ENCODE measurements at regions not wholly inside any gene's neighbourhood (a gene's known extent, or its start where the extent isn't known, plus 50 kb on each side); places are given as distances from the start of the nearest gene placed in this dataset.

DNA sequence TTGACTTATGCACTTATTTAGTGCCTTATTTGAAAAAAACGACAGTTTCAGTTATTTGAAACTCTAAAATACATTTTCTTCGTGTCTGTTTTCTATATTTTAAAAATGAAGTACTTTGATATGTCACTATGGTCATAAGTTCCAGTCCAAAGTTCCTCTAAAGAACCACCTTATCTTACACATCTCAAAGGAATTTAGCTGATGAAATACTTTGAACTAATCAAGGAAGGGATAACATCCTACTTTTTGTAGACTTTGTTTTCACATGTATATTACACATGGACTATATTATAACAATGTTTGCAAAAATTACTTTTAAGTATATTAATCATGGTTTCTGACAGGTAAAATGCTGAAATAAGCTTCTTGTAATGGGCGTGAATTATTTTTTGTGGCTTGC lies 265.8 kb upstream of the ZNF717 start:
- ChIA-PET POLR2A (no interaction called here), CTCF (no interaction called here)

DNA sequence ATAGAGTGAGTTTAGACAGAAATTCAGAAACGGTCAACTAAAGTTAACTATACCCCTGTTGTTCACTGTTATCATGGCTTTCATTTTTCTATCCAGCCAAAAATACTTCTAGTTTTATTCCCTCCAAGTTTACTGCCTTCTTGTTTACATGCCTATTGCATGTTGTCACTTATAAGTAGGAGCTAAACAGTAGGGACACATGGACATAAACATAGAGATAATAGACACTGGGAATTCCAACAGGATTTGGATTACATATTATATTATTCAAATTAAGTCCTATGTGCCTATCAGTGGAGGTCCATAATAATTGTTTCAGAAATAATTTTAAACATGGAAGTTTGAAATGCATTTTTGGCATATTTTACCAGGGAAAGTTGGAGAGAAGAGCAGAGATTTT lies 269.1 kb upstream of the ZNF717 start:
- CTCF ChIA-PET, result no interaction called here
- POLR2A ChIA-PET, result no interaction called here

- POLR2A ChIA-PET, result no interaction called here
- CTCF ChIA-PET, result no interaction called here
Observed at GRCh38 chr3:76061654-76062053, 276.3 kb upstream of the ZNF717 start.

DNA sequence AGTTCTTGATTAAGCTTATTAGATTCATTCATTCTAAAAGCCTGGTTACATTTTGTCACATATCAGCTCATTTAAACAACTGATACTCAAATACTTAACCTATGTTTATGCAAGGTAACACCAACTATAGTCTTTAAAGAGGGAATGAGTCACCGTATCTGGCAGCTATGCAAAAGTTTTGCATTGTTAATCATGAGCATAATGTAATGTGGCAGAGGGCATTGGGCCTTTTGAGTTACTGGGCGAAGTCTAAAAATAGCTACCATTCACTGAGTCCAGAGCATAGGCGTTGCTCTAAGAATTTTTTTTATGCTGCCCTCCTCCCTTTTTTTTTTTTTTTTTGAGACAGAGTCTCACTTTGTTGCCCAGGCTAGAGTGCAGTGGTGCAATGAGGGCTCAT lies 277.7 kb upstream of the ZNF717 start:
- ChIA-PET CTCF (no interaction called here), POLR2A (no interaction called here)

DNA sequence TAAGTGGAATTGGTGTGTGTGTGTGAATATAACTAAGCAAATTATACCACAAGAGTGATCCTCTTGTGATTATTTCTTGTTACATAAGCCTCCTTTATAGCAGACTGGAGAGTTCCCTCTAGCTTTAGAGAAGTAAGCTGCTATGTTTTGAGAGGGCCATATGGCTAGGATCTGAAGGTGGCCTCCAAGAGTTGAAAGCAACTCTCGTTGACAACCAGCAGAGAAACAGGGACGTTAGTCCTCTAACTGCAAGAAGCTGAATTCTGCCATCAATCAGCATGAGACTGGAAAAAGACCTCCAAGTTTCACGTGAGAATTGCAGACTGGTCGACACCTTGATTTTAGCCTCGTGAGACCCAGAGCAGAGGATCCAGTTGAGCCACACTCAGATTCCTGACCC lies 278.5 kb upstream of the ZNF717 start:
- POLR2A ChIA-PET, result no interaction called here
- CTCF ChIA-PET, result no interaction called here

GRCh38 chr3:76065964-76066363 lies 280.6 kb upstream of the ZNF717 start:
- POLR2A ChIA-PET, result no interaction called here
- CTCF ChIA-PET, result no interaction called here

DNA sequence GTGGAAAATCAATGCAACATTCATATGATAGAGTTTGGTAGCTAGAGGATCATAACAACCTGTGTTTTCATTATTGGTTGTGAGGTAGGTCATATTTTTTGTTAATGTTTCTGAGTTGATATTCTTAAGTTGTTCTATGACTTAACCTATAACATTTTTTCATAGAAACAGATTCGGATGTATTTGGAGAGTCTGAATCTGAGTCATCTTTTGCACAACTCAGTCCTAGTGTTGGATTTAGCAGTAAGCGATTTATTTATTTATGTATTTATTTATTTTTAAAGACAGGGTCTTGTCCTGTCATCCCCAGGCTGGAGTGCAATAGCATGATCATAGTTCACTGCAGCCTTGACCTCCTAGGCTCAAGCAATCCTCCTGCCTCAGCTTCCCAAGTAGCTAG lies 292.8 kb upstream of the ZNF717 start:
- POLR2A ChIA-PET, result no interaction called here
- CTCF ChIA-PET, result no interaction called here

DNA sequence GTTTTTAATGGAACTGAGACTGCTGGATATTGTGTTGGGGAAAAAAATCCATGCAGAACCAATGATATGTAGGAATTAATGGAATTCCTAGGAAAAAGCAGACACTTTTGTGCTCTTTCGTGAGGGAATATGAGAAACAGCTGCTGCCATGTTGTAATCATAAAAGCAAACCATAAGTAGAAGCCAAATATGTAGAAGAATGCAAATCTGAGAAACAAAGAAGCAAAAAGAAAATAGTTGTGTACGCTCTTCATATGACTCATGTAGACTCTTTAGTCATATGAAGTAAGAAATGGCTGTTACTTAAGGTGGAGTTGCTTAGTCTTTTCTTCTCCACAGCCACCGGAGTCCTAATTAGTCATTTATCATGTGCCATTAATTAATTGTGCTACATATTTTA lies 298.6 kb upstream of the ZNF717 start:
- POLR2A ChIA-PET, result no interaction called here
- CTCF ChIA-PET, result no interaction called here

DNA sequence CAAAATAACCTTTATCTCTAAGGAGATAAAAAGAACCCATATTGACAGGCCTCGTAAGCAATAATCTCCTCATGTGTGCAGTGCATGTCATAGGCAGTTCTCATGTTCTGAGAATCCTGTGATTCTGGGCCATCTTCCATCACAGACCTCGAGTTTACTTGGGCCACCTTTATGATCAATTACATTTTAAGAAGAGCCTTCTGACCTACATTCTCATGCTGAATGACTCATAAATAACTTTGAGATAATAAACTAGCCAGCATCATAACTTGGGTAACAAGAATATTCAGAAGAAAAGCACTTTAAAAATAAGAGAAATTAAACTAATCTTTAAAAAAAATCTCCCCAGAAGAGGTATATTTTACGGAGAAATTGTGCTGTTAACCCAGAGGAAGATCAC lies 310.7 kb upstream of the ZNF717 start:
- POLR2A ChIA-PET, result no interaction called here
- CTCF ChIA-PET, result no interaction called here

DNA sequence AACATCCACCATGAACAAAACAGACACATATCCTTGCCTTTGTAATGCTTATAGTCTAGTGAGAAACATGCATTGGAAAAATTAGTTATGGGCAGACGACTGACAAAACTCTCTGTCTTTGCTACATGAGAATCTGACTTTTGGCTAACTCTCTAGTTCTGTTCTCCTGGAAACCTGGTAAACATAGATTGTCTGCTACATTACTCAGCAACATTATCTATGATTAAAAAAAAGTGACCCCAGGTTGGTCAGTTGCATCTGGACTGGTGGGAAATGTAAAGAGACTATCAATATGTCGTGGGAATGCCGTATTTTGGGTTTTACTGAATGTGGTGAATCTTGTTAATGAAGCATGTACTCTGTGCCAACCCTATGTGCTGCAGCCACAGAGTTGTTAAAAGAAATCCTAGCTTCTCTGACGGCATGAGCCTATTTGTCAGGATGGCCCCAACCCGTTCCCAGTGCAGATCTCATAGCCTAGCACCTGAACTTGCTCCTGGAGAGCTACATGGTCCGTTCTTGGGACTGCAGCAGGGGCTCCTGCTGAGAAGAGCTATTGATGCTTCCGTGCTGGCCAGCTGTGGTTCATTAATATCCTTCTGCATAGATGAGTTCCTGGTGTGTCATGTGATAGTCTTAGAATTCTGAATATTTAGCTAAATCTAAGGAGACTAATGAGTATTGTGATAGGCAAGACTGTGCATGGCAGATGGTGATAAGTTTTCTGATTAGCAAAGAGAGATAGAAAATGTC lies 311.7 kb upstream of the ZNF717 start:
- CTCF ChIA-PET, result no interaction called here
- POLR2A ChIA-PET, result no interaction called here

- CTCF ChIA-PET, result no interaction called here
- POLR2A ChIA-PET, result no interaction called here
Observed at GRCh38 chr3:76097589-76097969, 312.2 kb upstream of the ZNF717 start.

DNA sequence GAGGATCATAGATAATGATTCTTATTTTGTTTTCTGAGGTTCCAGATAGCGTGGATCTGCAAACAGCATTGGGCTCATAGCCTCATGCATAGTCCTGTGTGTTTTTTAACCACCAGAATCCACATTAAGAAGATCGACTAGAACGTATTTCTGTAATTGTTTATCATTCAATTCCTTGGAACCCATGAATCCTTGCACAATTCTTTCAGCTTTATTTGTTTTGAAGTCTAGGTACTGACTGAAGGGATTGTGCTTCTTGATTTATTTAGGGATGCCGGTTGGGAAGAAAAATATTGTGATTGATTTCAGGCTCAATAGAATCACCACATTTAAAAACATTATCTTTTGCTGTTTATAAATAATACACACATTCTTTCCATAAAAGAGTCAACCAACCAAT lies 314.6 kb upstream of the ZNF717 start:
- CTCF ChIA-PET, result no interaction called here
- POLR2A ChIA-PET, result no interaction called here

DNA sequence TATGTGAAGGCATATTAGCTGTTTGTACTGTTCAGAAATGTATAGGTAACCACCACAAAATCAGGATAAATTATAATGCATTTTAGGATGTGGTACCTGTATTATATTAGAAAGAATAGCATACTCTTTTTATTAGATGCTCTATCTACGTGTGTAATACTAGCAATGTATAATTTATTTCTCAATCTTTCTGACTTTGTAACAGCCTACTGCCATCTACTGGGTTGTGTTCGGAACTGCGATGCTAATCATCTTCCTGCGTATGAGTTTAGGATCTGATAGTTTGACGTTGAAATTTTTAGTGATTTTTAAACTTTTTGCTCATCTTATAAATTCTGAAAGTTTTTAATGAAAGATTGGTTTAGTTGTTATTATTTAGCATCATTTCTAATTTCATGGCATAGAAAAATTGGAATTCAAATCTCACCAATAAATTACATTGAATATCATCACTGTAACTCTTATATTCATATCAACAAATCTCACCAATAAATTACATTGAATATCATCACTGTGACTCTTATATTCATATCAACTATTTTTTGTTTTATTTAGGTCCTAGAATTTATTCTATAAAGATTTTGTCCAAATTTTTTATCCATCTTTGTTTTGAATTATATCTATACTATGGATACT lies 322.7 kb upstream of the ZNF717 start:
- ChIA-PET POLR2A (no interaction called here), CTCF (no interaction called here)

DNA sequence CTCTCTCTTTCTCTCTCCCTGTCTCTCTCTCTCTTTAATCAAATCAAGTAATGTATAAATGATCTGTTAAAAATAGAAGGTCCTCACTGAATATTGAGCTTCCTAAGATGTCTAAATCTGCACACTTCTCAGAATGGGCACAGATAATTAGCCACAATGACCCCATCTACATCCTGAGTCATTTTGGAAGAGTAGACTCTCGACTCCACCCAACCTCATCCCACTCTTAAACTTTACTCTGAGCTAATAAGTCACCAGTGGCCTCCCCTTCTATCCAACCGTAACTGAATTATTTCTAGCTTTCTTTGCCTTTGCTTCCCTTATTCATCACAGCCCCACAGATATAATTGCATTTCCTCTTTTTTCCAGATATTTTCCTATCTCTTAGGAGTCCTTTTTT lies 326.5 kb upstream of the ZNF717 start:
- ChIA-PET POLR2A (no interaction called here), CTCF (no interaction called here)

DNA sequence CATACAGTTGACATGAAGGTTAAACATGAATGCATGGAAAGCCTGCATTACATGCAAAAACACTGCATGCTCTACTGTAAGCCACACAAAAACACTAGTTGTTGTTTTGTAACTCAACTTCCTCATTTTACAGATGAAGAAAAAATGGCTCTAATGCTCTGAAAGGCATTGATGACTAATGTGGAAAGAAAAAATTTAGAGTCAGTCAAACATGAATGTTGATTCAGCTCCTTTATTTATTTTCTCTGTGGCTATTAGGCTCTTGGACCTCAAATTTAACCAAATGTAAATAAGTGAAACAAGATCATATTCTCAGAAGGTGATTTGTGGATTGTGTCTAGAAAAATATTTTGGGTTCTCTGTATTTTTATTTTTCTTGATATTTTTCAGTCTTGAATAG lies 336.7 kb upstream of the ZNF717 start:
- CTCF ChIA-PET, result no interaction called here
- POLR2A ChIA-PET, result no interaction called here

GRCh38 chr3:76129441-76129840 lies 344.1 kb upstream of the ZNF717 start:
- POLR2A ChIA-PET, result no interaction called here
- CTCF ChIA-PET, result no interaction called here

- CTCF ChIA-PET, result no interaction called here
- POLR2A ChIA-PET, result no interaction called here
Observed at GRCh38 chr3:76131396-76132153, 346.2 kb upstream of the ZNF717 start.

GRCh38 chr3:76132154-76132470 lies 346.8 kb upstream of the ZNF717 start:
- ChIA-PET CTCF (no interaction called here), POLR2A (no interaction called here)

DNA sequence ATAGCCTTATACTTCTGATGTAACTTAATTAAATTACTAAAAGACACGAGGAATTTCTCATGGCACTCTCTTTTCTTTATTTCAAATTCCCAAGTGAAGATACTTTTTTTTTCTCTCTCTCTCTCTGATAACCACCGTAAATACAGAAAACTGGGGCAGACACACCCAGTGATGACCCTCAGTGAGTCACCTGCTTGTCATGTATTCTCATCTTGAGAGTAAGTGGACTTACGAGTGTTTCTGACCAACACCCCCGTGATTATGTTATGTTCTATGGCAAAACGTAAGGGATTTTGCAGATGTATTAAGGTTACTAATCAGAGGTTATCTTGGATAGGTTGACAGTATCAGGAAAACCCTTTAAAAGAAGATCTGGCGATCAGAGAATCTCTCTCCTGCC lies 348.8 kb upstream of the ZNF717 start:
- POLR2A ChIA-PET, result no interaction called here

GRCh38 chr3:76138921-76139320 lies 353.6 kb upstream of the ZNF717 start:
- POLR2A ChIA-PET, result no interaction called here
- CTCF ChIA-PET, result no interaction called here

More for the DNA sequence above, 348.8 kb upstream of the ZNF717 start:
- CTCF ChIA-PET, result no interaction called here

DNA sequence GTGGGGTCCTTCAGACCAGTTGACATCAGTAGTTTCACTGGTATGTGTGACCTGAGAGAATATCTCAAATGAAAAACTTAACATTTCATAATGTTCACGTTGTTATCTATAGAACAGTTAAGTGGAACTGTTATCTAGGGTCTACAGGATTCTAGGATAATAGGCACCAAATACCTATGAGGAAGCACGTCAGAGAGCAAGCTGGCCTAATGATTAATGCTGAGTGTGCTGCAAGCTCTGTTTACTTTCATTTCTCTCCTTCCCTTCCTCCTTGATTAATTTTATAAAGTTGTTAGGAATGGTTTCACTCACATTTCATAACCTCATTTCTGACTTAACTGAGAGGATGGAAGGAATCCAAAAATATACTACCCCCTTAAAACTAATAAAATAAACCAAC lies 362.5 kb upstream of the ZNF717 start:
- ChIA-PET CTCF (no interaction called here), POLR2A (no interaction called here)

- ChIA-PET CTCF (no interaction called here), POLR2A (no interaction called here)
Observed at GRCh38 chr3:76152028-76152427, 366.7 kb upstream of the ZNF717 start.
